Peyer's patch (tissue), 4 donors: ENCODE measurements at regions not wholly inside any gene's neighbourhood (a gene's known extent, or its start where the extent isn't known, plus 50 kb on each side); places are given as distances from the start of the nearest gene placed in this dataset.

Experiments used
- CTCF ChIP-seq, 6 experiments: fragments of 450-650 bp in 4 of 6; fragments of 200-600 bp in 2 of 6; sonication (generic) in 1 of 6; IDR thresholded peaks; one replicate each; pipeline ENCODE4 v1.5.1; 2017 to 2019; ENCODE audit warnings: antibody characterized with exemption in 6 of 6, mild to moderate bottlenecking in 3 of 6, moderate library complexity in 1 of 6
- POLR2A ChIP-seq, 2 donors: fragments of 450-650 bp; IDR thresholded peaks; one replicate each; pipeline ENCODE4 v1.5.1; 2017; ENCODE audit warnings: antibody characterized with exemption in 2 of 2, mild to moderate bottlenecking in 2 of 2, moderate library complexity in 2 of 2

GRCh38 chr4:159770969-159771368, 668.1 kb downstream of the RAPGEF2 start:
- TF ChIP-seq CTCF (IDR thresholded peaks at IDR 0.05) (no peak), POLR2A (IDR thresholded peaks at IDR 0.05) (no peak)
